ENCODE measurements at regions not wholly inside any gene's neighbourhood (a gene's known extent, or its start where the extent isn't known, plus 50 kb on each side); places are given as distances from the start of the nearest gene placed in this dataset.

- TF ChIP-seq EZH2 (IDR thresholded peaks at IDR 0.05; ENCODE audit: borderline replicate concordance) (no peak), CTCF (IDR thresholded peaks at IDR 0.05; ENCODE audit: poor library complexity) (peak; percentile 32)
Observed at GRCh38 chr2:107669335-107669734, 157.4 kb upstream of the RGPD4 start.

Data from hepatocyte (in vitro differentiated cells).